Gastroesophageal sphincter (tissue), 3 donors: ENCODE measurements at regions not wholly inside any gene's neighbourhood (a gene's known extent, or its start where the extent isn't known, plus 50 kb on each side); places are given as distances from the start of the nearest gene placed in this dataset.

Experiments
- CTCF ChIP-seq, 4 experiments: fragments of 200-600 bp in 2 of 4; fragments of 450-650 bp in 2 of 4; sonication (generic) in 1 of 4; IDR thresholded peaks; one replicate each; pipeline ENCODE4 v1.5.1; 2017 to 2019; ENCODE audit warnings: antibody characterized with exemption in 4 of 4, mild to moderate bottlenecking in 2 of 4, moderate library complexity in 2 of 4
- POLR2A ChIP-seq, 2 donors: fragments of 450-650 bp; IDR thresholded peaks; one replicate each; pipeline ENCODE4 v1.6.1; 2017; ENCODE audit warnings: antibody characterized with exemption in 2 of 2, mild to moderate bottlenecking in 2 of 2, moderate library complexity in 1 of 2
- POLR2AphosphoS5 ChIP-seq: sonication (generic); formaldehyde crosslinking; IDR thresholded peaks from one replicate; pipeline ENCODE4 v1.6.1; 2017; ENCODE audit warnings: antibody characterized with exemption

GRCh38 chr11:10978198-10978597, 120.3 kb upstream of the ZBED5 start:
- TF ChIP-seq CTCF (IDR thresholded peaks at IDR 0.05) (no peak), POLR2A (IDR thresholded peaks at IDR 0.05) (no peak), POLR2AphosphoS5 (no peak)
